HepG2 (cell line): ENCODE measurements at regions not wholly inside any gene's neighbourhood (a gene's known extent, or its start where the extent isn't known, plus 50 kb on each side); places are given as distances from the start of the nearest gene placed in this dataset.

Experiments
- ATAC-seq: fragments of 200-7000 bp; cut with Tn5 transposase; 3 replicates; pipeline ENCODE4 v1.9.1; 2020; ENCODE audit warnings: mild to moderate bottlenecking, moderate library complexity
- BruUV-seq: library from RNA; stranded (reverse); fragments of 400-500 nt; replicated peaks from 2 replicates; lab custom pipeline; 2021; lab: Mats Ljungman, UMichigan
- CTCF ChIA-PET: fragments of 300-600 bp; formaldehyde crosslinking; extraction: SDS; loops from one replicate; lab custom pipeline; 2021; ENCODE audit warnings: low total read pairs, inconsistent platforms, low intra/inter-chr PET ratio; lab: Yijun Ruan, JAX
- POLR2A ChIA-PET: fragments of 350-600 bp; sonication (Branson Sonifier 250); formaldehyde crosslinking; loops from one replicate; lab custom pipeline; 2020; ENCODE audit warnings: antibody characterized with exemption, inconsistent platforms; lab: Yijun Ruan, JAX
- DNase-seq: peaks from one replicate; pipeline ENCODE4 v3.0.0-alpha.2; 2015; ENCODE audit warnings: low spot score
- FAIRE-seq: peaks from 3 replicates; lab custom pipeline; 2011; peaks lifted over from hg19 to GRCh38; lab: Jason Lieb, UNC
- H2AFZ ChIP-seq: one replicate; pipeline ENCODE4 v1.6.1; 2011; ENCODE audit warnings: low read length, inconsistent platforms
- H3K27ac ChIP-seq: fragments of 300-600 bp; 3 replicates; pipeline ENCODE4 v1.8.0; 2011; ENCODE audit warnings: mixed run types, mild to moderate bottlenecking, mixed read lengths, low read length, inconsistent platforms; ENCODE audit not compliant: insufficient read depth; ENCODE audit errors: extremely low read length
- H3K27me3 ChIP-seq, 2 experiments: fragments of 200-600 bp in 1 of 2; 2 replicates in 1 of 2; 3 replicates in 1 of 2; pipeline versions ENCODE4 v1.6.0 to v1.8.0; 2011; ENCODE audit warnings: low read length in 2 of 2, mild to moderate bottlenecking in 2 of 2, moderate library complexity in 2 of 2, inconsistent platforms in 1 of 2; ENCODE audit not compliant: insufficient read depth in 2 of 2, control insufficient read depth in 1 of 2
- H3K36me3 ChIP-seq, 2 experiments: fragments of 200-600 bp in 1 of 2; replicated peaks in 1 of 2; 2 replicates in 1 of 2; 3 replicates in 1 of 2; pipeline versions ENCODE4 v1.5.1 to v1.8.0; 2011; ENCODE audit warnings: low read length in 2 of 2, inconsistent platforms in 1 of 2; ENCODE audit not compliant: insufficient read depth in 2 of 2, control insufficient read depth in 1 of 2
- H3K4me1 ChIP-seq: 2 replicates; pipeline ENCODE4 v1.5.1; 2012; ENCODE audit warnings: low read length, inconsistent platforms; ENCODE audit not compliant: insufficient read depth
- H3K4me2 ChIP-seq: 2 replicates; pipeline ENCODE4 v1.6.0; 2011; ENCODE audit warnings: low read depth, low read length, inconsistent platforms
- H3K4me3 ChIP-seq, 3 experiments: fragments of 200-600 bp in 1 of 3; sonication (generic), shearing (Covaris generic) in 1 of 3; replicated peaks in 1 of 3; 2 replicates each; pipeline ENCODE4 v1.5.1; 2011 to 2016; ENCODE audit warnings: low read length in 3 of 3, inconsistent platforms in 2 of 3, low read depth in 2 of 3, mild to moderate bottlenecking in 2 of 3, control low read depth in 1 of 3, mixed read lengths in 1 of 3; ENCODE audit not compliant: insufficient read depth in 1 of 3
- H3K79me2 ChIP-seq: one replicate; pipeline ENCODE4 v1.6.1; 2011; ENCODE audit warnings: low read length, inconsistent platforms; ENCODE audit not compliant: insufficient read depth
- H3K9ac ChIP-seq: 2 replicates; pipeline ENCODE4 v1.6.0; 2011; ENCODE audit warnings: mild to moderate bottlenecking, low read depth, low read length, inconsistent platforms; ENCODE audit not compliant: insufficient read depth
- H3K9me3 ChIP-seq: 2 replicates; pipeline ENCODE4 v1.5.1; 2012; ENCODE audit warnings: mild to moderate bottlenecking, low read length
- H4K20me1 ChIP-seq: 2 replicates; pipeline ENCODE4 v1.6.0; 2011; ENCODE audit warnings: inconsistent platforms, mild to moderate bottlenecking, low read length, moderate library complexity; ENCODE audit not compliant: insufficient read depth
- ARNTL ChIP-seq: sonication (generic); formaldehyde crosslinking; IDR thresholded peaks from 2 replicates; pipeline ENCODE4 v1.4.0; 2020; ENCODE audit warnings: mild to moderate bottlenecking, missing genetic modification reagents
- MTERF4 ChIP-seq: sonication (generic); formaldehyde crosslinking; IDR thresholded peaks from 2 replicates; pipeline ENCODE4 v1.8.0; 2023; ENCODE audit warnings: mild to moderate bottlenecking, missing genetic modification reagents
- PAXIP1 ChIP-seq: sonication (generic); formaldehyde crosslinking; conservative IDR thresholded peaks from 2 replicates; pipeline ENCODE4 v1.4.0; 2020; ENCODE audit warnings: mild to moderate bottlenecking, missing genetic modification reagents, moderate library complexity
- SMARCE1 ChIP-seq: fragments of 450-650 bp; IDR thresholded peaks from 2 replicates; pipeline ENCODE4 v1.6.1; 2017; ENCODE audit warnings: borderline replicate concordance
- TMF1 ChIP-seq: sonication (generic); formaldehyde crosslinking; IDR thresholded peaks from 2 replicates; pipeline ENCODE4 v1.8.1; 2022; ENCODE audit warnings: low read depth, missing genetic modification reagents
- ZFAT ChIP-seq: sonication (generic); formaldehyde crosslinking; conservative IDR thresholded peaks from 2 replicates; pipeline ENCODE4 v1.8.1; 2023; ENCODE audit warnings: missing genetic modification reagents, inconsistent platforms
- ZGPAT ChIP-seq: IDR thresholded peaks from 2 replicates; pipeline ENCODE4 v1.6.1; 2016; ENCODE audit warnings: mild to moderate bottlenecking
- ZNF34 ChIP-seq: sonication (generic); formaldehyde crosslinking; IDR thresholded peaks from 2 replicates; pipeline ENCODE4 v1.4.0; 2020; ENCODE audit warnings: mild to moderate bottlenecking, missing genetic modification reagents, borderline replicate concordance
- ZNF773 ChIP-seq: sonication (generic); formaldehyde crosslinking; IDR thresholded peaks from 2 replicates; pipeline ENCODE4 v1.4.0; 2020; ENCODE audit warnings: missing genetic modification reagents, borderline replicate concordance
- ZNF891 ChIP-seq: sonication (generic); formaldehyde crosslinking; IDR thresholded peaks from 2 replicates; pipeline ENCODE4 v1.5.0; 2020; ENCODE audit warnings: mild to moderate bottlenecking, missing genetic modification reagents
- whole genome bisulfite sequencing: methylation state at CpG from one replicate; pipeline ENCODE4 v1.1.6; 2017; ENCODE audit warnings: low lambda C conversion rate; 5-methylcytosine and 5-hydroxymethylcytosine counted together
- in situ Hi-C: cut with HindIII; loops from 2 replicates; pipeline ENCODE4 v1.10.0; 2017; ENCODE audit warnings: low pct_unique_long_range_greater_than_20kb; ENCODE audit not compliant: extremely low pct_ligation_motif_present
- intact Hi-C: fragments of 100-400 bp; cut with micrococcal nuclease; formaldehyde crosslinking; loops from one replicate; pipeline ENCODE4 v1.10.0; 2022; ENCODE audit not compliant: unreplicated experiment

- no peak for TF ChIP-seq ARNTL
- TF ChIP-seq, all 625 proteins: peak for 0
These were observed 82.1 kb downstream of the MAGEB10 start (continued) for GRCh38 chrX:27889878-27890277.

GRCh38 chrX:27884654-27885053 lies 76.9 kb downstream of the MAGEB10 start:
- H3K9ac ChIP-seq, result no peak overlapping the region
- no peak overlapping the region for H3K4me2 ChIP-seq
- no TSS peak for BruUV-seq
- H3K27ac ChIP-seq, result no peak overlapping the region
- in situ Hi-C loops, result no loop called here
- H3K4me1 ChIP-seq, result no peaks in the 10 kb centered on the region
- H2AFZ ChIP-seq, result no peak overlapping the region
- no peak for DNase-seq
- ChIA-PET POLR2A (no interaction called here), CTCF (no interaction called here)
- ATAC-seq, result no peak
- FAIRE-seq, result no peak
- 0% methylated on average over 4 of the region's 5 CpGs for WGBS
- H3K27me3 ChIP-seq, result no peaks in the 10 kb centered on the region
- H4K20me1 ChIP-seq, result no peaks in the 10 kb centered on the region
- TF ChIP-seq ZGPAT (CRISPR knock-in tag), result no peak
- no peak for TF ChIP-seq ZNF773
- TF ChIP-seq SMARCE1, result no peak
- no peak for TF ChIP-seq ZFAT (CRISPR knock-in tag)
- no peak for TF ChIP-seq TMF1
- TF ChIP-seq ZNF891 (CRISPR knock-in tag), result no peak
- TF ChIP-seq ZNF34 (CRISPR knock-in tag), result no peak
- no peak for TF ChIP-seq PAXIP1 (CRISPR knock-in tag)
- no peak for TF ChIP-seq MTERF4 (CRISPR knock-in tag)
- no peaks in the 10 kb centered on the region for H3K9me3 ChIP-seq
- no peak overlapping the region for H3K4me3 ChIP-seq
- no peaks in the 10 kb centered on the region for H3K79me2 ChIP-seq
- intact Hi-C loops, result no loop called here
- no peaks in the 10 kb centered on the region for H3K36me3 ChIP-seq
